ENCODE measurements at regions not wholly inside any gene's neighbourhood (a gene's known extent, or its start where the extent isn't known, plus 50 kb on each side); places are given as distances from the start of the nearest gene placed in this dataset.

GRCh38 chr9:16319646-16320045 lies 550.8 kb downstream of the BNC2 start:
- TF ChIP-seq CTCF (IDR thresholded peaks at IDR 0.05; ENCODE audit: poor library complexity): no peak
- no peak for TF ChIP-seq EZH2 (IDR thresholded peaks at IDR 0.05; ENCODE audit: borderline replicate concordance)
- TF ChIP-seq EZH2phosphoT487 (IDR thresholded peaks at IDR 0.05; ENCODE audit: low read depth, severe bottlenecking, unreplicated experiment): no peak
